Kidney (tissue), 13 donors: ENCODE measurements at regions not wholly inside any gene's neighbourhood (a gene's known extent, or its start where the extent isn't known, plus 50 kb on each side); places are given as distances from the start of the nearest gene placed in this dataset.

Experiments used
- DNase-seq, 5 donors: peaks; one replicate each; pipeline ENCODE4 v3.0.0-alpha.2; 2013 to 2020
- FAIRE-seq: peaks from 2 replicates; lab custom pipeline; 2012; peaks lifted over from hg19 to GRCh38; lab: Jason Lieb, UNC
- H3K27ac ChIP-seq, 2 donors: one replicate each; pipeline ENCODE4 v1.7.0; 2013; ENCODE audit warnings: low read depth in 2 of 2, low read length in 2 of 2, inconsistent platforms in 1 of 2
- H3K27me3 ChIP-seq: one replicate; pipeline ENCODE4 v1.7.1; 2013; ENCODE audit warnings: low read length, inconsistent platforms; ENCODE audit not compliant: control insufficient read depth, insufficient read depth
- H3K36me3 ChIP-seq, 3 donors: one replicate each; pipeline versions ENCODE4 v1.7.0 to v1.7.1; 2013; ENCODE audit warnings: low read length in 3 of 3, control low read depth in 1 of 3, inconsistent platforms in 1 of 3; ENCODE audit not compliant: insufficient read depth in 3 of 3, control insufficient read depth in 2 of 3
- H3K4me1 ChIP-seq, 3 donors: one replicate each; pipeline versions ENCODE4 v1.7.0 to v1.7.1; 2013; ENCODE audit warnings: low read length in 3 of 3, inconsistent platforms in 1 of 3, low read depth in 1 of 3; ENCODE audit not compliant: control insufficient read depth in 2 of 3, insufficient read depth in 2 of 3
- H3K4me3 ChIP-seq, 3 donors: one replicate each; pipeline versions ENCODE4 v1.7.0 to v1.8.1; 2013; ENCODE audit warnings: low read length in 3 of 3, control low read depth in 1 of 3, inconsistent platforms in 1 of 3
- H3K9ac ChIP-seq, 3 donors: one replicate each; pipeline versions ENCODE4 v1.7.0 to v1.7.1; 2013; ENCODE audit warnings: low read length in 3 of 3, control low read depth in 1 of 3, inconsistent platforms in 1 of 3
- H3K9me3 ChIP-seq, 3 donors: one replicate each; pipeline versions ENCODE4 v1.7.0 to v1.7.1; 2013; ENCODE audit warnings: low read length in 3 of 3, control low read depth in 1 of 3, inconsistent platforms in 1 of 3; ENCODE audit not compliant: control insufficient read depth in 2 of 3, insufficient read depth in 1 of 3
- intact Hi-C: fragments of 100-400 bp; cut with DNase I; formaldehyde crosslinking; loops from one replicate; pipeline ENCODE4 v1.11.1; 2022
- TF ChIP-seq, protein P1 (sequence below): IDR thresholded peaks from 3 replicates; pipeline ENCODE4 v1.5.1; 2012; ENCODE audit warnings: mild to moderate bottlenecking, moderate library complexity, borderline replicate concordance; ENCODE audit not compliant: insufficient read depth; ENCODE audit errors: extremely low read depth
- donor health status: control.
- donor health status: control.
- donor health status: control.
- donor health status: control.
- donor health status: control.
- donor health status: DM: yes; HTN: yes; CAD: no.
- donor health status: Normal renal cell carcinoma (clear cell type).

GRCh38 chr22:47954107-47954506 lies 1191.7 kb downstream of the TBC1D22A start:
- intact Hi-C loops, result no loop called here
- Histone ChIP-seq H3K9ac (no peak overlapping the region), H3K27ac (no peak overlapping the region), H3K9me3 (peaks cover 0 to 2% (median 0%) of the 10 kb centered on the region in 3 donors), H3K36me3 (no peaks in the 10 kb centered on the region), H3K27me3 (no peaks in the 10 kb centered on the region), H3K4me3 (no peak overlapping the region), H3K4me1 (no peaks in the 10 kb centered on the region)
- DNase-seq (no peak), FAIRE-seq (no peak)
- TF ChIP-seq, protein P1, sequence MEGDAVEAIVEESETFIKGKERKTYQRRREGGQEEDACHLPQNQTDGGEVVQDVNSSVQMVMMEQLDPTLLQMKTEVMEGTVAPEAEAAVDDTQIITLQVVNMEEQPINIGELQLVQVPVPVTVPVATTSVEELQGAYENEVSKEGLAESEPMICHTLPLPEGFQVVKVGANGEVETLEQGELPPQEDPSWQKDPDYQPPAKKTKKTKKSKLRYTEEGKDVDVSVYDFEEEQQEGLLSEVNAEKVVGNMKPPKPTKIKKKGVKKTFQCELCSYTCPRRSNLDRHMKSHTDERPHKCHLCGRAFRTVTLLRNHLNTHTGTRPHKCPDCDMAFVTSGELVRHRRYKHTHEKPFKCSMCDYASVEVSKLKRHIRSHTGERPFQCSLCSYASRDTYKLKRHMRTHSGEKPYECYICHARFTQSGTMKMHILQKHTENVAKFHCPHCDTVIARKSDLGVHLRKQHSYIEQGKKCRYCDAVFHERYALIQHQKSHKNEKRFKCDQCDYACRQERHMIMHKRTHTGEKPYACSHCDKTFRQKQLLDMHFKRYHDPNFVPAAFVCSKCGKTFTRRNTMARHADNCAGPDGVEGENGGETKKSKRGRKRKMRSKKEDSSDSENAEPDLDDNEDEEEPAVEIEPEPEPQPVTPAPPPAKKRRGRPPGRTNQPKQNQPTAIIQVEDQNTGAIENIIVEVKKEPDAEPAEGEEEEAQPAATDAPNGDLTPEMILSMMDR, result no peak

DNA sequence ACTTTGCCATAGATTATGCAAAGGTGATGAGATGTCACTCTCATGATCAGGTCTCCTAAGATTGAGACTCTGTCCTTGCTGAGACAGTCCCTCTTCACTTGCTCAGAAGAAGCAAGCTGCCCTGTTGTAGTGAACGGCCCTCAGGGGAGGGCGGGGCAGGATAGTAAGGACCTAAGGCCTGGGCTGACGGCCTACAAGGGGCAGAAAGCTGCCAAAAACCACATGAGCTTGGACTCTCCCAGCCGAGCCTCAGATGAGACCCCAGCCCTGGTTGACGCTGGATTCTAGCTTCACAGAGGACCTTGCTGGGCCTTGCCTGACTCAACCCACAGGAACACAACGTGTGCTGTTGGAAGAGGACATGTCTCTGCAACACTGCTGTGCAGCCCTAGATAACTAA lies 1182.5 kb downstream of the TBC1D22A start:
- no peak overlapping the region for H3K9ac ChIP-seq
- TF ChIP-seq, protein P1, result no peak
- intact Hi-C loops, result no loop called here
- FAIRE-seq, result no peak
- H3K4me3 ChIP-seq, result no peak overlapping the region
- H3K4me1 ChIP-seq, result no peaks in the 10 kb centered on the region
- H3K27me3 ChIP-seq, result no peaks in the 10 kb centered on the region
- no peak for DNase-seq
- H3K9me3 ChIP-seq, result no peaks in the 10 kb centered on the region
- H3K27ac ChIP-seq, result no peak overlapping the region
- H3K36me3 ChIP-seq, result no peaks in the 10 kb centered on the region

DNA sequence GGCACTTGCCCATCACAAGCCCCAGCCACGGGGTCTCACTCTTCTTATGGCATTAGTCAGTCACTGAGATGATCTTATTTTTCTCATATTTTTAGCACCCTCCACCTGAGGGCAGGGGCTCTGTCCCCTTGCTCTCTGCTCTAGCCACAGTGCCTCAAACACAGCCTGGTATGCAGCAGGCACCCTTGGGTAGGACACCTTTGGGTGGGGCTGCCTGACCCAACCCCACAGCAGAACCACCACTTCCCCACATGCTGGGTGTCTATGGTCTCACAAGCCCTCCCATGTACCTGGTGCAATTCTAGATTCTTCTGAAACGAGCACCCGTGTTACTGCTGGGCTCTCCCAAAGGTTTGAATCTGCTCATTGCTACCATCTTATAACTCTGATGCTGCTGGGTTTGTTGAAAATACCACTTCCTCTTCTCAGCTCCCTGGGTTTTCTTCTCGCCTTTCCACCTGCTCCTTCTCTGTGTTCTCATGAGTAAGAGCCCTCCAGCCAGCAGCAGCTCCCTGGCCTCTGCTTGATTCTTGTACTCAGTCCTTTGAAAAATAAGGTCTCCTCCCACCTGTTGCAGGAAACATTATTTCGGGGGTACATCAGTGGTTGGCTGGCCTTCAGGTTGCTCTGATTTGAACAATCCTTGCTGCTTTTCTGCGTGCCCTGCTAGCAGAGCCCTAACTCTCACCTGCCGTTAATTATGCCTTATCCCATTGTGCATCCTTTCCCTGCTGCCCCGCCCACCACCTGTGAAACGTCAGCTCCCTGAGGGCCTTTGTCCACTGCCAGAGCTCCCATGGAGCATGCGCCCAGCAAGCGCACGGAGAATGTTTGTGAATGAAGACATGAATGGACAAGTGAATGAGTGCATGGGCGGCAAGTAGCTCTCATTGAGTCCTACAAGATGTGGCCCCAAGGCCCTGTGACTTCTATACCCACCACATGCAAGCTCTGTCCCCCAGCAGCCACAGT lies 1181.6 kb downstream of the TBC1D22A start:
- Histone ChIP-seq H3K4me1 (no peaks in the 10 kb centered on the region), H3K27ac (no peak overlapping the region), H3K9me3 (no peaks in the 10 kb centered on the region), H3K4me3 (no peak overlapping the region), H3K9ac (no peak overlapping the region), H3K36me3 (no peaks in the 10 kb centered on the region), H3K27me3 (no peaks in the 10 kb centered on the region)
- intact Hi-C loops, result no loop called here
- TF ChIP-seq, protein P1, result no peak
- FAIRE-seq (no peak), DNase-seq (no peak)
